Stimulated activated CD4-positive, alpha-beta T cell treated with anti-CD3 and anti-CD28 coated beads, Interleukin-2, amount 100 ng/mL, for 48 hours (primary cell): ENCODE measurements at regions not wholly inside any gene's neighbourhood (a gene's known extent, or its start where the extent isn't known, plus 50 kb on each side); places are given as distances from the start of the nearest gene placed in this dataset.
A peak's percentile ranks its signal among the peaks of the same experiment; 100 is the strongest.

Source experiments
- DNase-seq, 2 donors: peaks; one replicate each; pipeline ENCODE4 v3.0.0-alpha.2; 2020

DNA sequence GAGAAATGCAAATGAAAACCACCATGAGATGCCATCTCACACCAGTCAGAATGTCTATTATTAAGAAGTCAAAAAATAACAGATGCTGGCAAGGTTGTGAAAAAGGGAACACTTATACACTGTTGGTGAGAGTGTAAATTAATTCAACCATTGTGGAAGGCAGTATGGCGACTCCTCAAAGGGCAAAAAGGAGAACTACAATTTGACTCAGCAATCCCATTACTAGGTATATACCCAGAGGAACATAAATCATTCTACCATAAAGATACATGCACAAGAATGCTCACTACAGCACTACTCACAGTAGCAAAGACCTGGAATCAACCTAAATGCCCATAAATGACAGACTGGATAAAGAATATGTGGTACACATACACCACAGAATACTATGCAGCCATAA is 161.1 kb upstream of the PDGFD start:
- no peak for DNase-seq

GRCh38 chr11:104324276-104324675 is 160.3 kb upstream of the PDGFD start:
- DNase-seq = no peak

GRCh38 chr11:104323841-104324240 is 159.9 kb upstream of the PDGFD start:
- no peak for DNase-seq

DNA sequence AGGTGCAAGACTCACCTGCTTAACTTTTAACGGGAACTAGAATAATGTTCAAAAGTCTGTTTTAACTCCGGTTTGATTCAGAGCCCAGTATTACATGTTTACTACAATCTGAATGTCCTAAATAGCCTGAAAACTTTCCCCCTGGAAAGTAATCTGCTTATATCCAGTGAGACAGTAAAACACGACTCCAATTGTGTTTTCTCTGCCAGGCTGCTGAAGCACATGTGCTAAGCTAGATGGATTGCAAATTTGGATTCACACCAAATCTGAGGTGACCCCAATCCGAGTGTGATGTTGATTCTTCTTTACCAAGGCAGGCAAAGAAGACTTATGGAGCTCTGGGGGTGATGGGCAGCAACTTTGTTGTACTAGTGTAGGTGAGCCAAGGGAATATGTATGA is 158.7 kb upstream of the PDGFD start:
- no peak for DNase-seq

DNA sequence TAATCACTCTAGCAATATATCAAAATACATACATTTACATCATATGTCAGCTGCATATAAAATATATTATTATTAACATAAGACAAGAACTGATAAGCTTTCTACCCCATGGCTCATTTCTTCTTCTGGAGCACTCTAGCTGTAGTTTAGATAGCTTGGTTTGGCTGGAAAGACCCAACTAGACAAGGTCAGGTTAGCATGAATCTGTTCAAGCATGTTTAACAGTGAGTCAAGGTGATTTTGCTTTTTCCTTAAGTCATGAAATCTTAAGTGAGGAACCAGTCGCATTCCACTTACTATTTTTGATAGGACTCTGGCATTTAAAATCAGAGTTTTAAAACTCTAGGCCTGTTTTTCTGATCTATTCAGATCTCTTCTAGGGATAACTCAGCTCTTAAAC is 157.0 kb upstream of the PDGFD start:
- DNase-seq = no peak

GRCh38 chr11:104320097-104320496 is 156.2 kb upstream of the PDGFD start:
- no peak for DNase-seq

DNA sequence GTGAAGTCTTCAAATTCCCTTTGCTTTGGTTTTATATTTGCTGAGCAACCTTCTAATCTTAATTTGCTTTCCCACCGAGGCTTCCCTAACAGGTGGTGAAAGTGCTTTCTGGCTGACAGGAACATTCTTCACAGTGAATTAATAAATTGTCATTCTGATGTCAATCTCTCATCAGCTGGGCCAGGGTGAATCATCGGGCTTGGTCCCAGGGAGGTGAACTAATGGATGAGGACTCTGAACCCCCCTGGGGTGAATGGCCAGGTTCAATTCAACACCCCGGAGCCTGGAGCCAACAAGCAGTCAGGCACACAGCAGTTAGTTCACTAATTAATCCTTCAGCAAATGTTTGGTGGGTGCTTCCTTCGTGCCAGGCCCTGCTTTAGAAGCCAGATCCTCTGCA is 155.4 kb upstream of the PDGFD start:
- DNase-seq = no peak

- DNase-seq = no peak
Measured at GRCh38 chr11:104306862-104307474, 143.0 kb upstream of the PDGFD start.

- DNase-seq = no peak
Measured at GRCh38 chr11:104301776-104302175, 137.8 kb upstream of the PDGFD start.

- DNase-seq = no peak
Measured at GRCh38 chr11:104291646-104292045, 127.7 kb upstream of the PDGFD start.

- no peak for DNase-seq
Measured at GRCh38 chr11:104286129-104286528, 122.2 kb upstream of the PDGFD start.

GRCh38 chr11:104279587-104279986 is 115.6 kb upstream of the PDGFD start:
- DNase-seq = no peak

DNA sequence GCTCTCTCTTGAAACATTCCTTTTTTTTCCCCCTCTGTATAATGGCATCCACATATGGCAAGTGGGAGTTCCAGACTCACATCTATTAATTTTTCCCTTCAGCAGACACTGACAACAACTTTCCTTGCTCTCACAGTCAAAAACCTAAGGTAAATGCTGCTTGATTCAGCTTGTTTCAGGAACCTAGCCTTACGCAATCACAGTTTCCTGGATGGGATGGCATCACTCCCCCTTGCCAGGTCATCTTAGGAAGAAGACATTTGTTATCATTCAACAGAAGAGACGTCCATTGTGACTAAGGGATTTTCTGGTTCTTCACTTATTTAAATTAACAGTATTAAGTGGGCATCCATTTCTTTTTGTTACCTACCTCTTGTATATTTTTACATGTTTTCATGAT is 112.0 kb upstream of the PDGFD start:
- DNase-seq = no peak

DNA sequence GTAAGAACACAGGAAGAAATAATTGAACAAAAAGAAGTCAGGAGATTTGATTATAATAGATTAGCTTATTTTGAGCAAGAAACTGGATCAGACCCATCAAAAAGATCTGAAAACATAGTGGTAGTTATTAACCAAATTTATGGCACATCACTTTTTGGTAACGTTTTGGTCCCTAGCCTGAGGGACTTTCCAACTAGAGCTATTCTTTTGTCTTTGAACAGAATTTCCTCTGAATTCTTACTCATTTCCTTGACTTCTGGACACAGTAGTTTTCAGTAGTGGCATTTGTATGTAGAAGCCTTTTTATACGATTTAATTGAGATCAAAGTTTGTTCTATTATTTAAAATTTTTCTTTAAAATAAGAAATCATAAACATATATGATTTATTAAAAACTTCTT is 96.5 kb upstream of the PDGFD start:
- no peak for DNase-seq

DNA sequence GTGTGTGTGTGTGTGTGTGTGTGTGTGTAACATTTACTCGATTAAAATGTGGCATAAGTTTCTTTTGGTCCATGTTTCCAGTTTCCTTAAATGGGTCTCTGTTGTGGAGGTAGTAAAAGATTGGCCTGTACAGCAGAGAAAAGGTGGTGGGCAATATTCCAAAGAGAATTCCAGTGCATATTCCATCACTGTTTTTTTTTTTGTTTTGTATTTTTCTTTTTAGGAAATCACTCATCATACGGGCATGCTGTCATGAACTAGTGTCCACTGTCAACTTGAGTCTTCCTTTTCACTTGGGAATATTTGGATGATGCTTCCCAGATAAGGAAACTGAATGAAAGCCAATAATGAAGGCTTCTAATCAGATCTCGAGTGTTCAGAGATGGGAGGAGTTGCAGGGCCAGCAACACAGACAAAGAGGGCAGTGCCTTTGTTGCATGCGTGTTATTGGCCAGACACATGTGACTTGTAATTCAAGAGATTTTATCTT is 95.2 kb upstream of the PDGFD start:
- no peak for DNase-seq

- no peak for DNase-seq
Measured at GRCh38 chr11:104256525-104256924, 92.6 kb upstream of the PDGFD start.

GRCh38 chr11:104254347-104254746 is 90.4 kb upstream of the PDGFD start:
- peak in 1 of 2 donors; percentile 8 for DNase-seq

GRCh38 chr11:104246590-104246989 is 82.6 kb upstream of the PDGFD start:
- no peak for DNase-seq

GRCh38 chr11:104238916-104239315 is 75.0 kb upstream of the PDGFD start:
- DNase-seq = no peak

GRCh38 chr11:104225047-104225446 is 61.1 kb upstream of the PDGFD start:
- no peak for DNase-seq

- DNase-seq = no peak
Measured at GRCh38 chr11:104222464-104222863, 58.5 kb upstream of the PDGFD start.

DNA sequence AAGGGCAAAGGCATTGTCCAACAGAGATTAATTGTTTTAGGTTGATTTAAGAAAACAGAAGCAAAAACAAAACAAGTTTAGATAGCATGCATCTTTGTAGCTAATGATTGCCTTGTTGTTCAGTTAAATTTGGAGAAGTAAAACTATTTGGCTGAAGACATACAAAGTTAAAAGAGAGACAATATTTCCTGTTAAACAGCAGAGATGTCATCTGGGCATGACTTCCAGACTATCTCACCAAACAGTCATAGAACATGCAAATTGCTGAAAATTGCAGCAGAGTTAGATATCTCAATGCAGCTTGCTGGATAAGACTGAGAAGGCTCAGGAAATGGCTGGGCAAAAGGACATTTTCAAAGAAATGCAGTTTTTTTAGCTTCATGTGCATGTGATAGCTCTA is 57.5 kb upstream of the PDGFD start:
- no peak for DNase-seq

GRCh38 chr11:104219096-104219495 is 55.1 kb upstream of the PDGFD start:
- DNase-seq = no peak

GRCh38 chr11:104214517-104214916 is 50.6 kb upstream of the PDGFD start:
- no peak for DNase-seq
